K562 (cell line): ENCODE measurements at regions not wholly inside any gene's neighbourhood (a gene's known extent, or its start where the extent isn't known, plus 50 kb on each side); places are given as distances from the start of the nearest gene placed in this dataset.

ENCODE experiments used
- ATAC-seq: fragments of 200-7000 bp; cut with Tn5 transposase; 3 replicates; pipeline ENCODE4 v1.9.1; 2020; ENCODE audit warnings: moderate library complexity
- BruUV-seq: library from RNA; stranded (reverse); fragments of 400-500 nt; replicated peaks from 2 replicates; lab custom pipeline; 2021; lab: Mats Ljungman, UMichigan
- CTCF ChIA-PET: fragments of 300-600 bp; formaldehyde crosslinking; extraction: SDS; loops from one replicate; lab custom pipeline; 2021; ENCODE audit warnings: low intra/inter-chr PET ratio; lab: Yijun Ruan, JAX
- POLR2A ChIA-PET: fragments of 300-600, 350-650 bp; sonication (Branson Sonifier 250); formaldehyde crosslinking; extraction: SDS; loops from one replicate; lab custom pipeline; 2021; ENCODE audit warnings: antibody characterized with exemption, inconsistent platforms; lab: Yijun Ruan, JAX
- DNase-seq, 4 experiments: peaks; one replicate each; pipeline versions ENCODE4 v3.0.0 to v3.0.0-alpha.2; 2011 to 2018; ENCODE audit warnings: low spot score in 3 of 4, mixed read lengths in 3 of 4; ENCODE audit errors: extremely low read depth in 1 of 4
- FAIRE-seq: peaks from 2 replicates; lab custom pipeline; 2011; peaks lifted over from hg19 to GRCh38; lab: Jason Lieb, UNC
- H2AFZ ChIP-seq: 2 replicates; pipeline ENCODE4 v1.6.0; 2011; ENCODE audit warnings: low read depth, low read length, control low read depth, inconsistent platforms
- H3K27ac ChIP-seq: fragments of 200-600 bp; 3 replicates; pipeline ENCODE4 v1.8.0; 2011; ENCODE audit warnings: low read depth, mild to moderate bottlenecking, control low read depth, inconsistent platforms, low read length, moderate library complexity, mixed read lengths; ENCODE audit errors: extremely low read depth
- H3K27me3 ChIP-seq, 2 experiments: fragments of 300-600 bp in 1 of 2; 2 replicates in 1 of 2; 3 replicates in 1 of 2; pipeline versions ENCODE4 v1.6.0 to v1.8.0; 2011; ENCODE audit warnings: inconsistent platforms in 2 of 2, low read length in 2 of 2, mild to moderate bottlenecking in 1 of 2, mixed read lengths in 1 of 2, moderate library complexity in 1 of 2; ENCODE audit not compliant: control insufficient read depth in 2 of 2, insufficient read depth in 2 of 2
- H3K36me3 ChIP-seq: fragments of 300-600 bp; 3 replicates; pipeline ENCODE4 v1.8.0; 2011; ENCODE audit warnings: mild to moderate bottlenecking, low read length, inconsistent platforms; ENCODE audit not compliant: control insufficient read depth, insufficient read depth
- H3K4me1 ChIP-seq, 2 experiments: fragments of 200-600 bp in 1 of 2; replicated peaks in 1 of 2; 2 replicates in 1 of 2; 3 replicates in 1 of 2; pipeline versions ENCODE4 v1.5.1 to v1.8.0; 2011; ENCODE audit warnings: inconsistent platforms in 2 of 2, low read length in 2 of 2, mild to moderate bottlenecking in 1 of 2, mixed read lengths in 1 of 2, moderate library complexity in 1 of 2; ENCODE audit not compliant: control insufficient read depth in 2 of 2, insufficient read depth in 2 of 2
- H3K4me2 ChIP-seq: 2 replicates; pipeline ENCODE4 v1.6.1; 2011; ENCODE audit warnings: low read length, control low read depth, inconsistent platforms, mixed read lengths; ENCODE audit not compliant: insufficient read depth
- H3K4me3 ChIP-seq: fragments of 200-600 bp; sonication (generic), shearing (Covaris generic); 2 replicates; pipeline ENCODE4 v1.5.1; 2016; ENCODE audit warnings: control low read depth, inconsistent platforms
- H3K79me2 ChIP-seq: fragments of 200-600 bp; 3 replicates; pipeline ENCODE4 v1.8.0; 2011; ENCODE audit warnings: low read length, inconsistent platforms; ENCODE audit not compliant: control insufficient read depth, insufficient read depth
- H3K9ac ChIP-seq, 2 experiments: 2 replicates each; pipeline versions ENCODE4 v1.6.0 to v1.6.1; 2011; ENCODE audit warnings: low read depth in 2 of 2, low read length in 2 of 2, control low read depth in 1 of 2, inconsistent platforms in 1 of 2, mild to moderate bottlenecking in 1 of 2, mixed read lengths in 1 of 2; ENCODE audit not compliant: insufficient read depth in 1 of 2
- H3K9me1 ChIP-seq: one replicate; pipeline ENCODE4 v1.6.0; 2011; ENCODE audit warnings: inconsistent platforms, mild to moderate bottlenecking, low read length, moderate library complexity; ENCODE audit not compliant: control insufficient read depth, insufficient read depth
- H3K9me3 ChIP-seq: replicated peaks from 2 replicates; pipeline ENCODE4 v1.5.1; 2011; ENCODE audit warnings: low read depth, low read length, inconsistent platforms; ENCODE audit not compliant: control insufficient read depth, insufficient read depth
- H4K20me1 ChIP-seq: replicated peaks from 2 replicates; pipeline ENCODE4 v1.6.1; 2011; ENCODE audit warnings: low read length, inconsistent platforms, mixed read lengths; ENCODE audit not compliant: control insufficient read depth, insufficient read depth
- ATF7 ChIP-seq: fragments of 450-650 bp; IDR thresholded peaks from 2 replicates; pipeline ENCODE4 v1.7.1; 2014; ENCODE audit warnings: mild to moderate bottlenecking, moderate library complexity
- CBFB ChIP-seq: sonication (generic); formaldehyde crosslinking; IDR thresholded peaks from 2 replicates; pipeline ENCODE4 v1.4.0; 2020; ENCODE audit warnings: mild to moderate bottlenecking, missing genetic modification reagents
- CEBPB ChIP-seq: fragments of 450-650 bp; IDR thresholded peaks from 2 replicates; pipeline ENCODE4 v1.6.1; 2016; ENCODE audit warnings: missing genetic modification characterization, missing compliant biosample characterization
- IRF2 ChIP-seq: sonication (generic); formaldehyde crosslinking; IDR thresholded peaks from 2 replicates; pipeline ENCODE4 v1.8.1; 2022; ENCODE audit warnings: mild to moderate bottlenecking, missing genetic modification reagents
- KLF13 ChIP-seq: fragments of 450-650 bp; IDR thresholded peaks from 2 replicates; pipeline ENCODE4 v1.6.1; 2016; ENCODE audit warnings: missing genetic modification characterization, low read depth, mild to moderate bottlenecking, missing compliant biosample characterization, moderate library complexity, borderline replicate concordance
- NR2F6 ChIP-seq: fragments of 450-650 bp; formaldehyde crosslinking; IDR thresholded peaks from 2 replicates; pipeline ENCODE4 v1.4.0; 2020; ENCODE audit warnings: mild to moderate bottlenecking
- POU5F1 ChIP-seq: fragments of 150-350 bp; IDR thresholded peaks from 2 replicates; pipeline ENCODE4 v1.6.1; 2014; ENCODE audit warnings: borderline replicate concordance, low read length, low read depth, mild to moderate bottlenecking; ENCODE audit not compliant: partially characterized antibody
- PYGO2 ChIP-seq: fragments of 450-650 bp; IDR thresholded peaks from 2 replicates; pipeline ENCODE4 v1.6.1; 2016; ENCODE audit warnings: mild to moderate bottlenecking, missing genetic modification characterization, moderate library complexity, missing compliant biosample characterization
- ZMIZ1 ChIP-seq, 2 experiments: fragments of 150-350 bp in 1 of 2; IDR thresholded peaks; 2 replicates each; pipeline ENCODE4 v1.6.1; 2012 to 2016; ENCODE audit warnings: low read depth in 2 of 2, low read length in 2 of 2, mild to moderate bottlenecking in 1 of 2, moderate library complexity in 1 of 2
- ZNF316 ChIP-seq: fragments of 450-650 bp; IDR thresholded peaks from 2 replicates; pipeline ENCODE4 v1.6.1; 2016
- ZNF347 ChIP-seq: fragments of 450-650 bp; formaldehyde crosslinking; IDR thresholded peaks from 2 replicates; pipeline ENCODE4 v1.4.0; 2020; ENCODE audit warnings: low read depth, mild to moderate bottlenecking, moderate library complexity
- WGBS: fragments of 100-300 bp; shearing (Covaris generic); methylation state at CpG from one replicate; pipeline ENCODE4 v1.1.6; 2016; ENCODE audit warnings: low coverage, mixed read lengths; ENCODE audit not compliant: insufficient coverage; ENCODE audit errors: missing lambda C conversion rate; 5-methylcytosine and 5-hydroxymethylcytosine counted together
- in situ Hi-C: fragments of 300-500 bp; cut with MboI; formaldehyde crosslinking; loops from 4 replicates; pipeline ENCODE4 v1.15.0; 2018; ENCODE audit warnings: inconsistent platforms, mixed read lengths
- intact Hi-C: fragments of 100-400 bp; cut with micrococcal nuclease; formaldehyde crosslinking; loops from 2 replicates; pipeline ENCODE4 v1.14.2; 2022

GRCh38 chr5:27315363-27316270 lies 277.2 kb upstream of the CDH9 start:
- no peaks in the 10 kb centered on the region for H3K79me2 ChIP-seq
- ATAC-seq (no peak), FAIRE-seq (no peak), DNase-seq (no peak)
- H3K27ac ChIP-seq: no peak overlapping the region
- H3K4me1 ChIP-seq: no peaks in the 10 kb centered on the region
- H3K9me1 ChIP-seq: no peaks in the 10 kb centered on the region
- H3K9me3 ChIP-seq: no peaks in the 10 kb centered on the region
- intact Hi-C loops: no loop called here
- no peak overlapping the region for H3K9ac ChIP-seq
- H3K4me2 ChIP-seq: no peak overlapping the region
- no peaks in the 10 kb centered on the region for H3K27me3 ChIP-seq
- WGBS: 16% methylated on average over 7 of the region's 7 CpGs
- in situ Hi-C loops: no loop called here
- H3K36me3 ChIP-seq: no peaks in the 10 kb centered on the region
- H3K4me3 ChIP-seq: no peak overlapping the region
- ChIA-PET CTCF (no interaction called here), POLR2A (no interaction called here)
- H2AFZ ChIP-seq: no peak overlapping the region
- no peaks in the 10 kb centered on the region for H4K20me1 ChIP-seq
- no TSS peak for BruUV-seq
- TF ChIP-seq ZNF316 (peak; percentile 23; the same call in 1 of the 2 replicates), POU5F1 (no peak)
- TF ChIP-seq, all 486 proteins: peak for 1

GRCh38 chr5:27313549-27313948 lies 275.2 kb upstream of the CDH9 start:
- H3K4me2 ChIP-seq: no peak overlapping the region
- no peaks in the 10 kb centered on the region for H3K36me3 ChIP-seq
- H3K9me3 ChIP-seq: no peaks in the 10 kb centered on the region
- H3K9ac ChIP-seq: no peak overlapping the region
- ATAC-seq: no peak
- no peaks in the 10 kb centered on the region for H3K4me1 ChIP-seq
- no peak overlapping the region for H2AFZ ChIP-seq
- no peak overlapping the region for H3K27ac ChIP-seq
- intact Hi-C loops (no loop called here), in situ Hi-C loops (no loop called here)
- no peaks in the 10 kb centered on the region for H4K20me1 ChIP-seq
- no peak for FAIRE-seq
- ChIA-PET POLR2A (no interaction called here), CTCF (no interaction called here)
- no peaks in the 10 kb centered on the region for H3K27me3 ChIP-seq
- no peaks in the 10 kb centered on the region for H3K79me2 ChIP-seq
- no peaks in the 10 kb centered on the region for H3K9me1 ChIP-seq
- no peak for DNase-seq
- no TSS peak for BruUV-seq
- H3K4me3 ChIP-seq: no peak overlapping the region
- WGBS: 21% methylated on average over 4 of the region's 4 CpGs
- TF ChIP-seq ZNF347 (CRISPR knock-in tag): no peak
- no peak for TF ChIP-seq NR2F6 (CRISPR knock-in tag)
- TF ChIP-seq KLF13: no peak
- TF ChIP-seq IRF2 (CRISPR knock-in tag): no peak
- TF ChIP-seq CEBPB (tag): no peak
- TF ChIP-seq CBFB (CRISPR knock-in tag): no peak
- no peak for TF ChIP-seq ZMIZ1 (IDR thresholded peaks at IDR 0.05; ENCODE audit: low read depth in 2 of 2, low read length in 2 of 2)
- no peak for TF ChIP-seq ATF7
- TF ChIP-seq PYGO2: no peak
